Peyer's patch (tissue), 4 donors: ENCODE measurements at regions not wholly inside any gene's neighbourhood (a gene's known extent, or its start where the extent isn't known, plus 50 kb on each side); places are given as distances from the start of the nearest gene placed in this dataset.

ENCODE experiments used
- POLR2A ChIP-seq, 2 donors: fragments of 450-650 bp; IDR thresholded peaks; one replicate each; pipeline ENCODE4 v1.5.1; 2017; ENCODE audit warnings: antibody characterized with exemption in 2 of 2, mild to moderate bottlenecking in 2 of 2, moderate library complexity in 2 of 2
- TF ChIP-seq, protein P1 (sequence below), 6 experiments: fragments of 450-650 bp in 4 of 6; fragments of 200-600 bp in 2 of 6; sonication (generic) in 1 of 6; IDR thresholded peaks; one replicate each; pipeline ENCODE4 v1.5.1; 2017 to 2019; ENCODE audit warnings: antibody characterized with exemption in 6 of 6, mild to moderate bottlenecking in 3 of 6, moderate library complexity in 1 of 6

DNA sequence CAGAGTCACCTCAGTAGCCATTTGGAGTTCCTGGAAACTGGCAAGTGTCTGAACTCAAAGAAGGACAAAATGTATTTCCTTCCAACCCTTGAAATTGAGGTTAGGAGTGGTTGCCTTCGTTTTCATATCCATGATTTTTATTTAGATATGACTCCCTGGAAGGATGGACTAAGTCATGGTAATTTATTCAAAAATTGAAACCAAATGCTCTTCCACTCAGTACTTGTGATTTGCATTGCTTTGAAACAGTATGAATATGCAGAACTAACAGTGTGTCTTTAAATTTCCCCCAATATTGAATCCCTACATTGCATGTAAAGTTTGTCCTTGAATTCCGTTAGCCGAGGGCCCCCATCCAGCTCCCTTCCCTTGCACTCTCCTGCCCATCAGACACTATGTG, 112.1 kb upstream of the DNAH14 start:
- TF ChIP-seq, protein P1, sequence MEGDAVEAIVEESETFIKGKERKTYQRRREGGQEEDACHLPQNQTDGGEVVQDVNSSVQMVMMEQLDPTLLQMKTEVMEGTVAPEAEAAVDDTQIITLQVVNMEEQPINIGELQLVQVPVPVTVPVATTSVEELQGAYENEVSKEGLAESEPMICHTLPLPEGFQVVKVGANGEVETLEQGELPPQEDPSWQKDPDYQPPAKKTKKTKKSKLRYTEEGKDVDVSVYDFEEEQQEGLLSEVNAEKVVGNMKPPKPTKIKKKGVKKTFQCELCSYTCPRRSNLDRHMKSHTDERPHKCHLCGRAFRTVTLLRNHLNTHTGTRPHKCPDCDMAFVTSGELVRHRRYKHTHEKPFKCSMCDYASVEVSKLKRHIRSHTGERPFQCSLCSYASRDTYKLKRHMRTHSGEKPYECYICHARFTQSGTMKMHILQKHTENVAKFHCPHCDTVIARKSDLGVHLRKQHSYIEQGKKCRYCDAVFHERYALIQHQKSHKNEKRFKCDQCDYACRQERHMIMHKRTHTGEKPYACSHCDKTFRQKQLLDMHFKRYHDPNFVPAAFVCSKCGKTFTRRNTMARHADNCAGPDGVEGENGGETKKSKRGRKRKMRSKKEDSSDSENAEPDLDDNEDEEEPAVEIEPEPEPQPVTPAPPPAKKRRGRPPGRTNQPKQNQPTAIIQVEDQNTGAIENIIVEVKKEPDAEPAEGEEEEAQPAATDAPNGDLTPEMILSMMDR (IDR thresholded peaks at IDR 0.05), result no peak
- TF ChIP-seq POLR2A (IDR thresholded peaks at IDR 0.05), result no peak
